Transverse colon (tissue), 3 donors: ENCODE measurements at regions not wholly inside any gene's neighbourhood (a gene's known extent, or its start where the extent isn't known, plus 50 kb on each side); places are given as distances from the start of the nearest gene placed in this dataset.

Experiments used
- CTCF ChIP-seq, 5 experiments: fragments of 200-600 bp in 3 of 5; fragments of 450-650 bp in 2 of 5; sonication (generic) in 3 of 5; IDR thresholded peaks; 1 replicate in 2 of 5; 2 replicates in 3 of 5; pipeline ENCODE4 v1.5.1; 2016 to 2017; ENCODE audit warnings: antibody characterized with exemption in 5 of 5, inconsistent platforms in 3 of 5, mild to moderate bottlenecking in 2 of 5, moderate library complexity in 1 of 5
- POLR2A ChIP-seq: fragments of 450-650 bp; IDR thresholded peaks from one replicate; pipeline ENCODE4 v1.6.1; 2016; ENCODE audit warnings: antibody characterized with exemption, mild to moderate bottlenecking, moderate library complexity

GRCh38 chr3:38967693-38967989 is 84.1 kb downstream of the SCN11A start:
- TF ChIP-seq CTCF (IDR thresholded peaks at IDR 0.05), result no peak
- TF ChIP-seq POLR2A, result no peak
